ENCODE measurements at regions not wholly inside any gene's neighbourhood (a gene's known extent, or its start where the extent isn't known, plus 50 kb on each side); places are given as distances from the start of the nearest gene placed in this dataset.
A peak's percentile ranks its signal among the peaks of the same experiment; 100 is the strongest.

DNA sequence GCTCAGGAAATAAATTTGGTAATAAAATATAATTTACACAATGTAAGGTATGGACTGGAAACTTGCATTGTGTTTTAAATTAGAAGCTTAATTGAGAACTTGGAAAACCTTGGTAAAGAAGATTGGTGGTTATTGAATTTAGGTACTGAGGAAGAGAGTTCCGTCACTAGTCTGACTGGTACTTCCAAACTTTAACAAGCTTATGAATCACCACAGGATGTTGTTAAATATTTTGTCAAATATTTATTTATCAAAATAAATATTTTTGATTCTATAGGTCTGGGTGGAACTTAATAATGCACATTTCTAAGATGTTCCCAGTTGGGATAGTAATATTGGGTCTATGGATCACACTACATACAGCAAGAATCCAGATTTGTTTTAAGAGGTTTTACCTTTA, 992.2 kb downstream of the ARAP2 start:
- ChIA-PET POLR2A (no interaction called here), CTCF (no interaction called here)
- no peaks in the 10 kb centered on the region for H3K27me3 Mint-ChIP-seq (ENCODE audit: insufficient read depth, unreplicated experiment)
- DNase-seq (ENCODE audit: unreplicated experiment) = no peak
- H3K36me3 Mint-ChIP-seq (ENCODE audit: insufficient read depth, unreplicated experiment) = no peaks in the 10 kb centered on the region
- peaks cover 5% of the 10 kb centered on the region for H3K4me1 Mint-ChIP-seq (ENCODE audit: insufficient read depth, unreplicated experiment)
- H3K9me3 Mint-ChIP-seq (ENCODE audit: unreplicated experiment) = no peaks in the 10 kb centered on the region
- BruUV-seq (replicated peaks) = no TSS peak
- intact Hi-C loops (cut with micrococcal nuclease) = no loop called here
- TF ChIP-seq, protein P1, sequence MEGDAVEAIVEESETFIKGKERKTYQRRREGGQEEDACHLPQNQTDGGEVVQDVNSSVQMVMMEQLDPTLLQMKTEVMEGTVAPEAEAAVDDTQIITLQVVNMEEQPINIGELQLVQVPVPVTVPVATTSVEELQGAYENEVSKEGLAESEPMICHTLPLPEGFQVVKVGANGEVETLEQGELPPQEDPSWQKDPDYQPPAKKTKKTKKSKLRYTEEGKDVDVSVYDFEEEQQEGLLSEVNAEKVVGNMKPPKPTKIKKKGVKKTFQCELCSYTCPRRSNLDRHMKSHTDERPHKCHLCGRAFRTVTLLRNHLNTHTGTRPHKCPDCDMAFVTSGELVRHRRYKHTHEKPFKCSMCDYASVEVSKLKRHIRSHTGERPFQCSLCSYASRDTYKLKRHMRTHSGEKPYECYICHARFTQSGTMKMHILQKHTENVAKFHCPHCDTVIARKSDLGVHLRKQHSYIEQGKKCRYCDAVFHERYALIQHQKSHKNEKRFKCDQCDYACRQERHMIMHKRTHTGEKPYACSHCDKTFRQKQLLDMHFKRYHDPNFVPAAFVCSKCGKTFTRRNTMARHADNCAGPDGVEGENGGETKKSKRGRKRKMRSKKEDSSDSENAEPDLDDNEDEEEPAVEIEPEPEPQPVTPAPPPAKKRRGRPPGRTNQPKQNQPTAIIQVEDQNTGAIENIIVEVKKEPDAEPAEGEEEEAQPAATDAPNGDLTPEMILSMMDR (IDR thresholded peaks at IDR 0.05; ENCODE audit: unreplicated experiment) = no peak
- peak overlapping the region; percentile 25 for H3K27ac Mint-ChIP-seq (ENCODE audit: low read depth, unreplicated experiment)
- H3K4me3 Mint-ChIP-seq (ENCODE audit: unreplicated experiment) = no peak overlapping the region

DNA sequence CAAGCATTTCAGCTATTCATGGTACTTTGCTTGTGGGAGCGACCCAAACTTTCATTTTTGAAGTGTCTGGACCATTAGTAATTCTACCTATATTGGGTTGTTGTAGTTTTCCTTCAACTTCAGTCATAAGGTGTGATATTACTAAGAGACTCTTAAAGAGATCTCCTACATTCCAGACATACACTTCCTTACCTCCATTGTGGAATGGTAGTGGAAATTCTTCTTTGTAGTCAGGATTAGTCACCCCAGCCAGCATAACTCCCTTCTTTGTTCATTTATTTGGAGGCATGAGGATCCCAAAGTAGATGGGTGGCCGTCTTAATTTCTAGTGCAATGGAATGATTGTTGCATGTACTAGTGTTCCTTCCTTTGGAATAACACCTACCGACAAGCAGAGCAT, 991.4 kb downstream of the ARAP2 start:
- Mint-ChIP-seq H3K36me3 (ENCODE audit: insufficient read depth, unreplicated experiment) (no peaks in the 10 kb centered on the region), H3K27ac (ENCODE audit: low read depth, unreplicated experiment) (no peak overlapping the region), H3K4me3 (ENCODE audit: unreplicated experiment) (no peak overlapping the region), H3K27me3 (ENCODE audit: insufficient read depth, unreplicated experiment) (no peaks in the 10 kb centered on the region), H3K9me3 (ENCODE audit: unreplicated experiment) (no peaks in the 10 kb centered on the region), H3K4me1 (ENCODE audit: insufficient read depth, unreplicated experiment) (no peaks in the 10 kb centered on the region)
- DNase-seq (ENCODE audit: unreplicated experiment) = no peak
- TF ChIP-seq, protein P1 (IDR thresholded peaks at IDR 0.05; ENCODE audit: unreplicated experiment) = no peak
- ChIA-PET POLR2A (no interaction called here), CTCF (no interaction called here)
- intact Hi-C loops (cut with micrococcal nuclease) = no loop called here
- BruUV-seq (replicated peaks) = no TSS peak

DNA sequence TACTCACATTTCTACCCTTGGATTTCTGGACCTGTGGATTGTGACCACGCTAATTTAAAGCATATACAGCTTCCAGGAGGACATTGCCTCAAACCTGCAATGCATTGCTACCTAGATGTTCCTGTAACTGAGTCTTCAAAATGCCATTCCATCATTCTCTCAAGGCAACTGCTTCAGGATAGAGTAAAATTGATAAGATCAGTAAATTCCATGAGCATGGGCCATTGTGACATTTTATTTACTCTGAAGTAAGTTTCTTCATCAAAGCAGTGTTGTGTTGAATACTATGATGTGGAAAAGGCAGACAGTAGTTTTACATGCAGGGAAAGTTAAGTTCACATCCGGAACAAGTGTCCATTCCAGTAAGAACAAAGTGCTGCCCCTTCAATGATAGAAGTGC, 991.0 kb downstream of the ARAP2 start:
- H3K4me1 Mint-ChIP-seq (ENCODE audit: insufficient read depth, unreplicated experiment) = no peaks in the 10 kb centered on the region
- BruUV-seq (replicated peaks) = no TSS peak
- H3K9me3 Mint-ChIP-seq (ENCODE audit: unreplicated experiment) = no peaks in the 10 kb centered on the region
- H3K4me3 Mint-ChIP-seq (ENCODE audit: unreplicated experiment) = no peak overlapping the region
- POLR2A ChIA-PET = no interaction called here
- intact Hi-C loops (cut with micrococcal nuclease) = no loop called here
- CTCF ChIA-PET = no interaction called here
- H3K27me3 Mint-ChIP-seq (ENCODE audit: insufficient read depth, unreplicated experiment) = no peaks in the 10 kb centered on the region
- TF ChIP-seq, protein P1 (IDR thresholded peaks at IDR 0.05; ENCODE audit: unreplicated experiment) = no peak
- H3K27ac Mint-ChIP-seq (ENCODE audit: low read depth, unreplicated experiment) = no peak overlapping the region
- H3K36me3 Mint-ChIP-seq (ENCODE audit: insufficient read depth, unreplicated experiment) = no peaks in the 10 kb centered on the region
- DNase-seq (ENCODE audit: unreplicated experiment) = no peak

DNA sequence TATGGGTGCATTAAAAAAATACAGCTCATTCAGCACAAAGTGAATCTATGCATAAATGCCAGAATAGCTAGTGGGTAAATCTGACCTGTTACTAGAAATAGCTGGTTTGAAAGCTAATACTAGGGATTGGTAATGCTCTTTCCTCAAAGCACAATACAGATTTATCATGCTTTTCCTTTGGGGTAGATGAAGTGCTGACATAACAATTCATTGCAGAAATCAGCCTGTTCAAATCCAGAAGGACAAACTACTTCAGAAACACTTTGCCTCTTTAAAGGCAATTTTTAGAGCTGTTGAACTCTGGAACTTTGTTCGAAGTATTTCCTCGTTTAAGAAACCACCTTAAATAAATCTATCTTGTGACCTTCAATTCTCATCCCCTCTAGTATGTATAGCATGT, 957.9 kb downstream of the ARAP2 start:
- TF ChIP-seq, protein P1 (IDR thresholded peaks at IDR 0.05; ENCODE audit: unreplicated experiment) = no peak
- POLR2A ChIA-PET = no interaction called here
- Mint-ChIP-seq H3K27me3 (ENCODE audit: insufficient read depth, unreplicated experiment) (no peaks in the 10 kb centered on the region), H3K27ac (ENCODE audit: low read depth, unreplicated experiment) (no peak overlapping the region), H3K9me3 (ENCODE audit: unreplicated experiment) (no peaks in the 10 kb centered on the region), H3K4me1 (ENCODE audit: insufficient read depth, unreplicated experiment) (no peaks in the 10 kb centered on the region), H3K36me3 (ENCODE audit: insufficient read depth, unreplicated experiment) (no peaks in the 10 kb centered on the region), H3K4me3 (ENCODE audit: unreplicated experiment) (no peak overlapping the region)
- CTCF ChIA-PET = no interaction called here
- no peak for DNase-seq (ENCODE audit: unreplicated experiment)
- BruUV-seq (replicated peaks) = no TSS peak
- intact Hi-C loops (cut with micrococcal nuclease) = no loop called here

All from MCF 10A (cell line).